ENCODE measurements at regions not wholly inside any gene's neighbourhood (a gene's known extent, or its start where the extent isn't known, plus 50 kb on each side); places are given as distances from the start of the nearest gene placed in this dataset.

GRCh38 chr4:13169731-13170525 is 314.2 kb downstream of the RAB28 start (continued):
- no peak for TF ChIP-seq TEAD4 (IDR thresholded peaks at IDR 0.05; ENCODE audit: borderline replicate concordance, insufficient read depth)

GRCh38 chr4:13168326-13168725 is 315.8 kb downstream of the RAB28 start:
- Histone ChIP-seq H3K36me3 (replicated peaks in 1 of 2; ENCODE audit: control insufficient read depth in 1 of 2, insufficient read depth in 2 of 2, low read length in 1 of 2) (no peaks in the 10 kb centered on the region), H3K27me3 (ENCODE audit: insufficient read depth) (no peaks in the 10 kb centered on the region), H4K20me1 (ENCODE audit: insufficient read depth) (no peaks in the 10 kb centered on the region), H3K79me2 (ENCODE audit: insufficient read depth) (no peaks in the 10 kb centered on the region), H3K4me3 (ENCODE audit: low read depth in 2 of 2, low read length in 1 of 2) (no peak overlapping the region), H3F3A (replicated peaks; ENCODE audit: insufficient read depth) (no peaks in the 10 kb centered on the region), H3K9ac (no peak overlapping the region), H3K9me2 (no peaks in the 10 kb centered on the region), H2AFZ (ENCODE audit: low read depth) (no peak overlapping the region), H3K4me2 (no peak overlapping the region), H3K9me3 (no peaks in the 10 kb centered on the region), H3K4me1 (ENCODE audit: control insufficient read depth in 1 of 2, insufficient read depth in 2 of 2, low read depth in 1 of 2, low read length in 1 of 2) (no peaks in the 10 kb centered on the region), H3K27ac (ENCODE audit: low read depth in 2 of 2, low read length in 1 of 2) (no peak overlapping the region)
- DNase-seq: no peak
- 14% methylated on average over 2 of the region's 2 CpGs for WGBS (ENCODE audit: low lambda C conversion rate)
- TF ChIP-seq FOXJ3 (CRISPR knock-in tag; IDR thresholded peaks at IDR 0.05): no peak
- TF ChIP-seq GATA2 (CRISPR knock-in tag; IDR thresholded peaks at IDR 0.05): no peak
- TF ChIP-seq SMC3 (IDR thresholded peaks at IDR 0.05; ENCODE audit: low read depth, low read length): no peak
- no peak for TF ChIP-seq FOSL2 (IDR thresholded peaks at IDR 0.05; ENCODE audit: borderline replicate concordance, low read depth)
- no peak for TF ChIP-seq RCOR1 (IDR thresholded peaks at IDR 0.05; ENCODE audit: low read length)
- TF ChIP-seq NRF1 (IDR thresholded peaks at IDR 0.05; ENCODE audit: low read depth, low read length): no peak
- TF ChIP-seq POLR2AphosphoS5 (IDR thresholded peaks at IDR 0.05; ENCODE audit: low read depth, low read length): no peak
- TF ChIP-seq SIN3A (IDR thresholded peaks at IDR 0.05; ENCODE audit: borderline replicate concordance, low read depth, low read length): no peak
- no peak for TF ChIP-seq JUND (IDR thresholded peaks at IDR 0.05)
- TF ChIP-seq MXI1 (IDR thresholded peaks at IDR 0.05; ENCODE audit: low read depth, low read length): no peak
- ChIA-PET POLR2A (no interaction called here), CTCF (no interaction called here)

- no peak for DNase-seq
- H3K9ac ChIP-seq: no peak overlapping the region
- WGBS (ENCODE audit: low lambda C conversion rate): 47% methylated on average over 2 of the region's 2 CpGs
- TF ChIP-seq ZBTB33 (IDR thresholded peaks at IDR 0.05; ENCODE audit: borderline replicate concordance, low read depth): no peak
- no peak for TF ChIP-seq NFIC (IDR thresholded peaks at IDR 0.05; ENCODE audit: borderline replicate concordance)
- TF ChIP-seq USF1 (IDR thresholded peaks at IDR 0.05; ENCODE audit: borderline replicate concordance, low read depth): no peak
- TF ChIP-seq ELF1 (IDR thresholded peaks at IDR 0.05): no peak
- no peak for TF ChIP-seq YY1 (IDR thresholded peaks at IDR 0.05; ENCODE audit: low read depth)
- no peak for TF ChIP-seq USF2 (IDR thresholded peaks at IDR 0.05; ENCODE audit: borderline replicate concordance, low read depth, low read length)
- TF ChIP-seq SIN3A (IDR thresholded peaks at IDR 0.05; ENCODE audit: borderline replicate concordance, low read depth, low read length): no peak
- no peak for TF ChIP-seq TEAD4 (IDR thresholded peaks at IDR 0.05; ENCODE audit: borderline replicate concordance, insufficient read depth)
- TF ChIP-seq FOXM1 (IDR thresholded peaks at IDR 0.05; ENCODE audit: low read depth): no peak
- no peak for TF ChIP-seq GABPA (IDR thresholded peaks at IDR 0.05; ENCODE audit: low read depth)
- TF ChIP-seq MAX (IDR thresholded peaks at IDR 0.05; ENCODE audit: low read depth): no peak
- no peak for TF ChIP-seq CTCF (IDR thresholded peaks at IDR 0.05)
These were observed 317.9 kb downstream of the RAB28 start for GRCh38 chr4:13166214-13166613.

More at GRCh38 chr4:13166214-13166613, 317.9 kb downstream of the RAB28 start:
- no peaks in the 10 kb centered on the region for H3F3A ChIP-seq (replicated peaks; ENCODE audit: insufficient read depth)
- no peaks in the 10 kb centered on the region for H3K9me2 ChIP-seq
- CTCF ChIA-PET: no interaction called here
- H3K36me3 ChIP-seq (replicated peaks in 1 of 2; ENCODE audit: control insufficient read depth in 1 of 2, insufficient read depth in 2 of 2, low read length in 1 of 2): no peaks in the 10 kb centered on the region
- H3K27me3 ChIP-seq (ENCODE audit: insufficient read depth): no peaks in the 10 kb centered on the region
- H4K20me1 ChIP-seq (ENCODE audit: insufficient read depth): no peaks in the 10 kb centered on the region
- H3K4me1 ChIP-seq (ENCODE audit: control insufficient read depth in 1 of 2, insufficient read depth in 2 of 2, low read depth in 1 of 2, low read length in 1 of 2): no peaks in the 10 kb centered on the region
- H3K27ac ChIP-seq (ENCODE audit: low read depth in 2 of 2, low read length in 1 of 2): no peak overlapping the region
- no peaks in the 10 kb centered on the region for H3K9me3 ChIP-seq
- H3K79me2 ChIP-seq (ENCODE audit: insufficient read depth): no peaks in the 10 kb centered on the region
- POLR2A ChIA-PET: no interaction called here
- no peak overlapping the region for H3K4me2 ChIP-seq
- no peak overlapping the region for H2AFZ ChIP-seq (ENCODE audit: low read depth)
- no peak overlapping the region for H3K4me3 ChIP-seq (ENCODE audit: low read depth in 2 of 2, low read length in 1 of 2)
